ENCODE measurements at regions not wholly inside any gene's neighbourhood (a gene's known extent, or its start where the extent isn't known, plus 50 kb on each side); places are given as distances from the start of the nearest gene placed in this dataset.

GRCh38 chr11:82663535-82663934 lies 70.1 kb downstream of the FAM181B start:
- no peak for TF ChIP-seq SPI1 (IDR thresholded peaks at IDR 0.05; ENCODE audit: borderline replicate concordance, low read depth)
- no peak for TF ChIP-seq POLR2AphosphoS5 (IDR thresholded peaks at IDR 0.05; ENCODE audit: low read depth)
- no peak for TF ChIP-seq CTCF (IDR thresholded peaks at IDR 0.05; ENCODE audit: insufficient read depth, low read length)
- TF ChIP-seq REST (IDR thresholded peaks at IDR 0.05; ENCODE audit: insufficient replicate concordance, low read depth) = no peak
- TF ChIP-seq GABPA (IDR thresholded peaks at IDR 0.05; ENCODE audit: low read depth) = no peak
- no peak for DNase-seq (ENCODE audit: low read depth in 1 of 2, low spot score in 1 of 2)
- Histone ChIP-seq H3K27me3 (ENCODE audit: insufficient read depth, poor library complexity, severe bottlenecking) (no peaks in the 10 kb centered on the region), H3K27ac (replicated peaks) (no peak overlapping the region), H3K4me3 (replicated peaks; ENCODE audit: insufficient read depth, low read length) (no peak overlapping the region)

- DNase-seq (ENCODE audit: low read depth in 1 of 2, low spot score in 1 of 2) = no peak
- no peak for TF ChIP-seq CTCF (IDR thresholded peaks at IDR 0.05; ENCODE audit: insufficient read depth, low read length)
- TF ChIP-seq SPI1 (IDR thresholded peaks at IDR 0.05; ENCODE audit: borderline replicate concordance, low read depth) = no peak
- no peak for TF ChIP-seq GABPA (IDR thresholded peaks at IDR 0.05; ENCODE audit: low read depth)
- no peak for TF ChIP-seq POLR2AphosphoS5 (IDR thresholded peaks at IDR 0.05; ENCODE audit: low read depth)
- no peak for TF ChIP-seq REST (IDR thresholded peaks at IDR 0.05; ENCODE audit: insufficient replicate concordance, low read depth)
- no peak overlapping the region for H3K4me3 ChIP-seq (replicated peaks; ENCODE audit: insufficient read depth, low read length)
- no peak overlapping the region for H3K27ac ChIP-seq (replicated peaks)
- no peaks in the 10 kb centered on the region for H3K27me3 ChIP-seq (ENCODE audit: insufficient read depth, poor library complexity, severe bottlenecking)
Measured at GRCh38 chr11:82653752-82654151, 79.9 kb downstream of the FAM181B start.

GRCh38 chr11:82639251-82639650 lies 94.4 kb downstream of the FAM181B start:
- no peak for DNase-seq (ENCODE audit: low read depth in 1 of 2, low spot score in 1 of 2)
- Histone ChIP-seq H3K27me3 (ENCODE audit: insufficient read depth, poor library complexity, severe bottlenecking) (peaks cover 2% of the 10 kb centered on the region), H3K4me3 (replicated peaks; ENCODE audit: insufficient read depth, low read length) (no peak overlapping the region), H3K27ac (replicated peaks) (no peak overlapping the region)
- TF ChIP-seq SPI1 (IDR thresholded peaks at IDR 0.05; ENCODE audit: borderline replicate concordance, low read depth) (no peak), CTCF (IDR thresholded peaks at IDR 0.05; ENCODE audit: insufficient read depth, low read length) (no peak), REST (IDR thresholded peaks at IDR 0.05; ENCODE audit: insufficient replicate concordance, low read depth) (no peak), POLR2AphosphoS5 (IDR thresholded peaks at IDR 0.05; ENCODE audit: low read depth) (no peak), GABPA (IDR thresholded peaks at IDR 0.05; ENCODE audit: low read depth) (no peak)

All from HL-60 (cell line).